ENCODE measurements at regions not wholly inside any gene's neighbourhood (a gene's known extent, or its start where the extent isn't known, plus 50 kb on each side); places are given as distances from the start of the nearest gene placed in this dataset.
"Not testable (repeated sequence)": the region's sequence is repeated elsewhere in the genome, so short reads cannot be mapped to it uniquely, and the experiment has no call there.

- no peak for DNase-seq
Measured at GRCh38 chr10:59000162-59000825, 176.1 kb upstream of the PHYHIPL start.

DNA sequence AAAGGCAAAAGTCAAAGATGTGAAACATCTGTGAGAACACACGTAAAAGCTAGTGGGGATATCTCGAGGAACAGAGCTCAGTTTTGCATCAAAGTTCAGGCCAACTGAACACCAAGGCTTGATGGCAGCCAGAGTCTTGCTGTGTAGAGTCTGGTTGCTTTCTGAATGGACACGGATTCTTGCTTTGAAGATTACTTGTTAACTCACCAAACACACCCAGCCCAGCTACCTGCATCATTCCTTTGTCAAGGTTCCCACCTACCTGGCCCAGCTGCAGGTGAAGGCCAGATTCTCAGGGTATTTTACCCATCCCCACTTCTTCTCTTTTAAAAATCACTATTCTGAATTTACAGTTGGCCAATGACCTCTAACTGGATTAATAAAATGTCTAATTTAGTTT, 174.4 kb upstream of the PHYHIPL start:
- DNase-seq, result no peak

- DNase-seq, result no peak
Measured at GRCh38 chr10:59003203-59003602, 173.2 kb upstream of the PHYHIPL start.

DNA sequence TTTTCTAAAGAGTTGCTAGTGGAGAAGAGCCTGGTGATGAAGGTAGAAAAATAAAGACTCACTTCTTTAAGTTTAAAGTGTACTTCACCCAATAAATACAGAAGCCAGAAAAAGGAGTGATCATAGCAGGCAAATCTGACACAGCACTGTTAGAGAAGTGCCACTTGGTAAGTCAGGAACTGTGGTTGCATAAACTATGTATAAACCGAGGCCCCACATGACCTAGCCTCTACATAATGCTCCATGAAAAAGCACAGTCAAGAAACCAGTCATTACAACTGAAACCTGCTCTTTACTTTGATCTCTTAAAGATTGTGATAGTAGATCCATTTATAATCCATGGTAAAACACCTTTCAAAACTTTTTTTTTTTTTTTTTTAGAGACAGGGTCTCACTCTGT, 172.1 kb upstream of the PHYHIPL start:
- DNase-seq, result no peak

DNA sequence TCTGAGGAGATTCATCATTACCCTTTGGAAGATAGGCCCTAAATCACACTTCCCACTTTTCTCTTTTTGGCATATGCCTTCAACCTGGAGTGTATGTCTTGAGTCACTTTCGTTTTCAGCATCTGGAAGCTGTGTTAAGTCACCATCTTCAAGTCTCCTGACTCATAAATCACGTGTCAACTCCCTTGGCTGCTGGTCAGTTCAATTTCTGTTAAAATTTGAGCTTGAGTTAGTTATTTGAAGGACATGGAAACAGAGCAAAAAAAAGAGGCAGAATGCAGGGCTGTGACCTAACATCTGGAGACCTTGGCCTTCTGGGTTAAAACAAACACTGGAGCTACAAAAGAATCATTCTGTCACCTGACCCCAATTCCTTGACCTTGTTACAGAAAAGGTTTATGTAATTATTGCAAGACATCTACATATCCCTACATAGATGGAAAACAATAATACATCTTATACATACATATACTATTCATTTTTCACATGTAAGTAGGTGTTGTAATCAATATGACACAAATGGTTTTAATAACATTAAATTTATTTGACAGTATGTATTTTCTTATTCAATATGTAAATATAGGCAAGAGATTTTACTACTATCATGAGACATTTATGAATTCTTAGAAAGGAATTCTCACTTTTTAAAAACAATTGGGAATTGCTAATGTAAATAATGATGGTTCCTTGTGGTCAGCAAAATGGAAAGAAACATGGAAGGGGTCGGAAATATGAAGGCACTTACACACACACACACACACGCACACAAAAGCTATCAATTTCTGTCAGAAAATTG, 169.7 kb upstream of the PHYHIPL start:
- DNase-seq, result no peak

- no peak for DNase-seq
Measured at GRCh38 chr10:59007307-59008025, 169.0 kb upstream of the PHYHIPL start.

- DNase-seq, result no peak
Measured at GRCh38 chr10:59008452-59008851, 168.0 kb upstream of the PHYHIPL start.

DNA sequence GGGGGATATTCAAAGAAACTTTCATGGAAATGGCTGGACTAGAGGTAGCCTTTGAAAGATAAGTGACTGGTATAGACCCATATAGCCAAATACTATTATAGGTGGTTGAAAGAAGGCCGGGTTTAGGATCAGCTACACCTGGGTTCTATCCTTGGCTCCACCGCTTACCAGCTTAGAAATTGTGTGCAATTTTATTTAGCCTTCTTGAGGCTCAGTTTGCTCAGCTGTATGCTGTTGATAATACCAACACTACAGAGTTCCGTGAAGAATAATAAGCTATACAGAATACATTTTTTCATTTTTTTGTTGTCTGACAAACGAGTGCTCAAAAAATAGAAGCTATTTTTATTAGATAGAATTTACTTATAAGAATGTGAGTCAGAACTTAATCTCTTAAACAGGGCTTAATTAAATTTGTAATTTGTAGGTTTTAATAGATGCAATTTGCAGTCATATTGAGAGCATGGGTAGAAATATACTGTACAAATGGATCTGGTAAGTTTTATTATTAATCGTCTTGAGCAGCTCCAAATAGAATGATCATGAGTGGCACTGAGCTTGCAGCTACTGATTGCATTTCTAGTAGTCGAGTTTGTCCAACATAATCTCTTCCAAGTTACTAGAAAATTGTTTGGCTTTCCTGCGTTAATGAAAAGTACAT, 164.3 kb upstream of the PHYHIPL start:
- DNase-seq, result no peak

- no peak for DNase-seq
Measured at GRCh38 chr10:59012839-59013238, 163.6 kb upstream of the PHYHIPL start.

GRCh38 chr10:59016043-59016442, 160.4 kb upstream of the PHYHIPL start:
- no peak for DNase-seq

DNA sequence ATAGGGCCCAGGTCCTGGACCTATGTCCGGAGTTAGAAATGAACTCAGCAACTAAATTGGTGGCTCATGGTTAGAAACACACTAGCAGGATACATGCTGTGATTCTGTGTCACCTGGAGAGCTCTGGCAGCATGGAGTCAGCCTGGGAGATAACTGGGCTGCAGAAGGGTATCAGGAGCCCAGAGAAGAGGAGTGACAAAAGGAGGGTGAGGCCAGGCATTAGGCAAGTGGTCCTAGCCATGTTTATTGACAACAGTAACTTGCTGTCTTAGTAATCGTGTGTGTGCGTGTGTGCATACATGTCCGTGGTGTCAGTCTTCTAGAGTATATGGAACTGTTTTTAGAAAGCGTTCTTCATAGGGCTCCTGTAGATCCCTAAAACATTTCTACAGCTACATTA, 157.5 kb upstream of the PHYHIPL start:
- DNase-seq, result no peak

- no peak for DNase-seq
Measured at GRCh38 chr10:59019603-59020002, 156.8 kb upstream of the PHYHIPL start.

DNA sequence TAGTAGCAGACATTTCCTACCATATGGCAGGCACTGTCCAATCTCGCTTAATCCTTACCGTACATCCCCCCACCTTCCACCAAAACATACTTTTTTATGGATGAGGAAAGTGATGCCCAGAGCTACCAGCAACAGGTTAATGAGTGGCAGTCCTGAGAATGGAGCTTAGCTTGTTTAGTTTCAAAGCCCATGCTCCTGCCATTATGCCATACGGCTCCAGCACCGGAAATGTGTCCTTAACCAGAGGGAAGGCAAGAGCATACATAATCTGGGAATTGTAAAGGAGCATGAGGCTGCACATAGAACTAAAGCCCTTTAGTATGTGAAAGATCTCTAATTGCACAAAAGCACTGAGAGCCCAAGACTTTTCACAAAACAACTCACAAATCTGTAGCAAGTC, 155.9 kb upstream of the PHYHIPL start:
- no peak for DNase-seq

DNA sequence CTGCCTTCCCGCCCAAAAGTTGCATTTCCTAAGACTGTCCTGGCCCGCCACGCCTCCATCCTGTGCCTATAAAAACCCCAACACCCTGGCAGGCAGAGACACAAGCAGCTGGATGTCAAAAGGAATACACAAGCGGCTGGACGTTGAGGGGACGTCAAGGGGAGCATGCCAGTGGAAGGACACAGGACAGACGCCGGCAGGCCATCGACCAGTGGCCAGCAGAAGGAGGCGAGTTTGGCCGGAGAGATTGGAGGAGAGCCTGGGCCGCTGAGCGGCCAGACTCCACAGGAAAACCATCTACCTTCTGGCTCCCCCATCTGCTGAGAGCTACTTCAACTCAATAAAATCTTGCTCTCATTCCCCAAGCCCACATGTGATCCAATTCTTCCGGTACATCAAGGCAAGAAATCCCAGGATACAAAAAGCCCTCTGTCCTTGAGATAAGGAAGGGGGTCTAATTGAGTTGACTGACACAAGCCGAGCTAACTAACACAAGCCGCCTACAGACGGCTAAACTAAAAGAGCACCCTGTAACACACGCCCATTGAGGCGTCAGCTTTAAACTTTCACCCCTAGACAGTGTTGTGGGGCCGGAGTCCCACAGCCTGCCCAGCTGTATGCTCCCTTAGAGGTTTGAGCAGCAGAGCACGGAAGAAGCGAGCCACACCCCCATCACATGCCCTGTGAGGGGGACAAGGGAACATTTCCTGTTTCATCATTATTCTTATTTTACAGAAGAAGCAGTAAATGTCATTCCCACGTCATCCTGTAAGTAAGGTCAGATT, 150.3 kb upstream of the PHYHIPL start:
- DNase-seq, result no peak

DNA sequence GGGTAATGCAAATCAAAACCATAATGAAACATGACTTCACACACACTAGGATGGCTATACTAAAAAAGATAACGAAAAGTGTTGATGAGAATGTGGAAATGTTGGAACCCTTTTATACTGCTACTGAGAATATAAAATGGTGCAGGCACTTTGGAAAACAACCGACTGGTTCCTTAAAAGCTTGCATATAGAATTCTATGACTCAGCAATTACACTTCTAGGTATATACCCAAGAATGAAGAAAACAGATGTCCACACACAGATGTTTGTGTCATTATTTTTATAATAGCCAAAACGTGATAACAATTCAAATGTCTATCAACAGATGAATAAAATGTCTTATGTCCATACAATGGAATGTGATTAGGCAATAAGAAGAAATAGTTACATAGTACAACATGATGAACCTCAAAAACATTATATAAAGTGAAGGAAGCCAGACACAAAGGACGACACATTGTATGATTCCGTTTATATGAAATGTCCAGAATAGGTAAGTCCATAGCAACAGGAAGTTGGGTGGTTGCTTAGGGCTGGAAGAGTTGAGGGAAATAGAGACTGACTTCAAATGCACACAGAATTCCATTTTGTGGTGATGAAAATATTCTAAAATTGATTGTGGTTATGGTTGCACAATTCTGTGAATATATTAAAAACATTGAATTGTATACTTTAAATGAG, 148.3 kb upstream of the PHYHIPL start:
- DNase-seq, result no peak

DNA sequence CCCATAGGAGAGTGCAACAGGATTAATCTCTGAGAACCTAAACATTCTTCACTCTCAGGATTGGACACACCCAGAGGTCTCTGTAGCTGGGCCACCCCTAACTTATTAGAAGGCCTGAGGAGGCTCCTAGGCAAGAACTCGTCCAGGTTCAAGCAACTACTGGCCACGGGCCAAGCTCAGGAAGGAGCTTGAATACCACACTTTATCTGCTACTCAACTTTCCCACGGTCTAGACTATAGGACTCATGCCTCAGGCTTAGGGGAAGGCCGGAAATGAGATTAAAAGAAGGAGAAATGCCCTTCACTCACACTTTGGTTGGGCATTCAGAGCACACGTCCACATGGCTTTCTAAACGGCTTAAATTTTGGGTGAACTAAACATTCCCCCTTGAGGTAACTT, 142.8 kb upstream of the PHYHIPL start:
- DNase-seq, result no peak

DNA sequence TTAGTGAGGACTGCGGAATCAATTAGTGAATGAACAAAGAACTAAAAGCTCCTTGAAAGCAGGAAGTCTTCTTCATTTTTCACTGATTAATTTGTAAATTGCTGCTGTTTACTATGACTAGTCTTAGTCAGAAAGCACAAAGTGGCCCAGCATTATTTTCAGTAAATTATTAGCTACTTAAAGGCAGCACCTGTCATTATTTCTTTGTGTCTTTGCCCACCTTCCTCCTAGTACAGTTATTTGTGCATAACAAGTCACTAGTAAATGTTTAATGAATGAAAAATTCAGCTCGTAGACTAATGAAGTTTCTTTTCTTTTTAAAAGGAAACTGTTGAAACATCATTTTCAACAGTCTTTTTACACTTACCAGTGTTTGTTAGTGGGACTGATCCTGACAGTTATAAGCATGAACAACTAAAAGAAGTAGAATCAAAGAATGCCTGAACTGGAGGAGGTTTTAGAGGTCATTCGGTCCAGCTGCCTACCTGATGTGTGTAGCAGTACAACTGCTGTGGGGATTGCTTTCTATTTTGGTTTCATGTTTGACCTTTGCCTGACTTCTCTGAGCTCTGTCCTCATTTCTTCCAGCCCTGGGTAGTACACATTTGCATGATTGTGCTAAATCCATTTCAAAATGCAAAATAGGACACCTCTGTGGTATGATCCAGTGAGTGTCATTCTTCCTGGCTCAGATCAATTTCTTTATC, 140.0 kb upstream of the PHYHIPL start:
- DNase-seq, result no peak

- no peak for DNase-seq
Measured at GRCh38 chr10:59037018-59037389, 139.4 kb upstream of the PHYHIPL start.

- DNase-seq, result no peak
Measured at GRCh38 chr10:59037506-59037905, 138.9 kb upstream of the PHYHIPL start.

DNA sequence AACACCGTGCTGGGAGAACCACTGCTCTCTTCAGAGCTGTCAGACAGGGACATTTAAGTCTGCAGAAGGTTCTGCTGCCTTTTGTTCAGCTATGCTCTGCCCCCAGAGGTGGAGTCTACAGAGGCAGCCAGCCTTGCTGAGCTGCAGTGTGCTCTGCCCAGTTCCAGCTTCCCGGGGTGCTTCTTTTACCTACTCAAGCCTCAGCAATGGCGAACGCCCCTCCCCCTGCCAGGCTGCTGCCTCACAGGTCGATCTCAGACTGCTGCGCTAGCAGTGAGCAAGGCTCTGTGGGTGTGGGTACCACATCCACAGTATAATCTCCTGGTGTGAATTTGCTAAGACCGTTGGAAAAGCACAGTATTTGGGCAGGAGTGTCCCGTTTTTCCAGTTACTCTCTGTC, 133.1 kb upstream of the PHYHIPL start:
- DNase-seq, result not testable (repeated sequence)

- DNase-seq, result no peak
Measured at GRCh38 chr10:59047180-59047579, 129.3 kb upstream of the PHYHIPL start.
